GM21381 (cell line): ENCODE measurements at regions not wholly inside any gene's neighbourhood (a gene's known extent, or its start where the extent isn't known, plus 50 kb on each side); places are given as distances from the start of the nearest gene placed in this dataset.

Experiments used
- ATAC-seq: cut with Tn5 transposase; IDR thresholded peaks from one replicate; pipeline ENCODE4 v1.9.1; 2021; ENCODE audit warnings: mild to moderate bottlenecking, moderate library complexity; ENCODE audit not compliant: unreplicated experiment

DNA sequence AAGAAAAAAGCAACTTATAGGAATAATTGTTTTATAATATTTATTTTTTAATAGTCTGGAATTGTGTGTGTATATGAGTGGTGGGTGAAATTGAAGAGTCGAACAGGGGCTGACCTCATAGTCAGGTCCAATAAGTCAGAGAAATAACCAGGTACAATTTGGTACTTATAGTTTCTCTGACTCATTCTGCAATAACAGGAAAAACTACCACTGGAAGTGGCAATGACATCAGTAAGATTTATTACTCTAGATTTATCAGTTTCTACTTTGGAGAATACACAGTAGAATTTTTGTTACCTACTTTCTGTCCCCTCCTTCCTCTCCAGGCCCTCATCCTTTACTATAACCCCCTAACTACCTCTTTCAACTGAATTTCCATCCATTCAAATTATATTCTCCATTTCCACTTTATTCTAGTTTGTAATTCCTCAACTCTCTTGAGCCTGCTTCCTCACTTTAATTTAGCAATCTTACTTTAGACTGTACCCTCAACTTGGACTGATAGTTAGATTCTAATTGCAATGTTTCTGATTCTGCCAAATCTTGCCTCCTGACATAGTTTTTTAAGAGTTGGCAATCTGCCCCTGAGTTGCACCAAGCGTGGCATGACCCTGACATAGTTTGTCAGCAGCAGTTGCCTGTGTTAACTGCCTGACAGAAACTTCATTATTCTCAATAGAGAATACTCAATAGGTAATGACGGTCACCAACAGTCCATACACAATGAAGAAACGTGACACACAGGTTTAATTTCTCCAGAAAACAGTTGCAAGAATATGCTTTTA, 475.3 kb upstream of the RIOK2 start:
- ATAC-seq: no peak

DNA sequence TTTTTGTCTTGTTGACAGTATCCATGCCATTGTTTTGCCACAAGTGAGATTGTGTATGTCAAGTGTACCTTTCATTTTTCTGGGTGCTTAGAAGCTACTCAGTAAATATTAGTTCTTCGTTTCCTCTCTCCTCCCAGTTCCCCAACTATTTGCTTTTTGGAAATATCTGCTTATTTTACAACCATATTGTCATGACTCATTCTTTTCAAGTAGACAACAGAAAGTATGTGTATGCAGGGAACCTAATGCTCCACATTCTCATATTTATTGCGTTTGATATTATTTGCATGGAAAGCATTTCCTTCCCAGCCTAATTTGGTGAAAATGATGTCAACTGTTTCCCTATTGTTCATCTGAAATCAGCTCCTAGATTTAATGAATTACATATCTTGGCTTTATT, 483.7 kb upstream of the RIOK2 start:
- ATAC-seq: no peak

- no peak for ATAC-seq
Observed at GRCh38 chr5:97670447-97670846, 487.4 kb upstream of the RIOK2 start.

GRCh38 chr5:97676608-97677007, 493.6 kb upstream of the RIOK2 start:
- ATAC-seq: no peak

GRCh38 chr5:97694091-97694490, 511.0 kb upstream of the RIOK2 start:
- ATAC-seq: no peak

DNA sequence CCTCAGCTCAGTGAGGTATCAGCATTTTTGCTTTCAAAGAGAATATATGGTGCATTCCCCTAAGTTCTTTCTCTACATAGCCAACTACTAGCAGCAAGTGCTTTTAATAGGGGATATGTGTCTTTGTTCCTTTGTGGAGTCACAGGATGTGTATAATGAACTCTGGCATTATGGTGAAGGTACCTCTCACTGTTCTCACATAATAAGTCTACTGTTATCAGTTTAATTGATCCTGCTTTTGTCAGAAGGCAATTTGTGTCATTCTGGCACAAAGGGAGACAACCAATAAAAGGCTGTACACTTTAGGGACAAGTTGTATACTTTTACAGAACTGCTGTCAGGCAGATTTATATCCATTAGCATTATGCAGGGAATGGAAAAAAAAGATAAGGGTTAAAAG, 531.4 kb upstream of the RIOK2 start:
- ATAC-seq: no peak

DNA sequence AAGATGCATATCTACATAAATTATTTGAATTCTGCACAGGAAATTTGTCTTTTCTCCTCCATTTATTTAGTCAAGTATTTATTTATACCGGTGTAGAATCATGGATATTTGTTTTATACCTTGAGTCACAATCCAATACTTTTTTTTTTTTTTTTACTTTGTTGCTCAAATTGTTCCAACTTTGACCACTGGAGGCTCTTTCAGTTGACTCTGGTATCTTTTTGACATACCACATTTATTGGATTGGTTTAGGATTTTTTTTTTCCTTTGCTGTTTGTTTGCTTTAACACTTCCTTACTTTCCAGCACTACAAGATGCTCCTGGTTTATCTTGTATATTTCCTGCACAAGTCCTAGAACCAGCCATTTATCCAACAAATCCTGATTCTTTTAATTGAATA, 543.1 kb upstream of the RIOK2 start:
- ATAC-seq: no peak

- ATAC-seq: no peak
Observed at GRCh38 chr5:97728920-97729319, 545.9 kb upstream of the RIOK2 start.

DNA sequence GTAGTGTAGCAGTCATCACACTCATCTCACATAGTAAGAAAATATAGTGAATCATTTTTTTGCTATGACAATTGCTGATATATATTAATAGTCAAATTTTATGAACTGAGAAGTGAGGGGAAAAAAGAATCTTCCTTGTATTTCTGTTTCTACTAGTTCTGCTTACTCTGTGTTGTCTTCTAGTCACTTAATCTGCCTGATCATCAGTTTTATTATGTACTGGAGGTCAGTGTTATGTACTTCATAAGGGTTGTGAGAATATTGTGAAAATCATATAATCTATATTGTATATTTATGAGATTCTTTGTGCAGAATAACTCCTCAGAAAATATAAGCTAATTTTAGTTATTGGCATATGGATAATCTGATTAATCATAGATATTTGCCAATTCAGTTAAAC, 546.9 kb upstream of the RIOK2 start:
- ATAC-seq: no peak

GRCh38 chr5:97735209-97735608, 552.2 kb upstream of the RIOK2 start:
- ATAC-seq: no peak

GRCh38 chr5:97737608-97738007, 554.6 kb upstream of the RIOK2 start:
- no peak for ATAC-seq

GRCh38 chr5:97745817-97746216, 562.8 kb upstream of the RIOK2 start:
- ATAC-seq: no peak

GRCh38 chr5:97750576-97750975, 567.5 kb upstream of the RIOK2 start:
- ATAC-seq: no peak

- no peak for ATAC-seq
Observed at GRCh38 chr5:97751540-97751939, 568.5 kb upstream of the RIOK2 start.

DNA sequence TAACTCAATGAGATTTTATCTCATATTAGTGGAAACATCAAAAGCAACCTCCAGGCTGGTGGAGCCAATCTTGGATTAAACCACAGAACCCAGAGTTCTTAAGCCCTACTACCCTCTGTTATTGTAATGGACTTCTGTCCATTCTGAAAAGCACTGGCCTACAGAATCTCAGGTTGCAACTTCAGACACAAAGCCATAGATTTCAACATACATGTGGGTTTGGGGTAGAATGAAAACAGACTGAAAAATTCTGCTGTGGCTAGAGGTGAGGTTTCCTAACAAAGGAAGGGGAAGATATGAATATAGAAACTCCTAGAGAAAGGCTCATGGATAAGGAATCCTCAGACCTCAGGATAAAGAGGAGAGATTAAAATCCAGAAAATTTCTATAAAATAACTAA, 569.8 kb upstream of the RIOK2 start:
- ATAC-seq: no peak

GRCh38 chr5:97762483-97762882, 579.4 kb upstream of the RIOK2 start:
- no peak for ATAC-seq

DNA sequence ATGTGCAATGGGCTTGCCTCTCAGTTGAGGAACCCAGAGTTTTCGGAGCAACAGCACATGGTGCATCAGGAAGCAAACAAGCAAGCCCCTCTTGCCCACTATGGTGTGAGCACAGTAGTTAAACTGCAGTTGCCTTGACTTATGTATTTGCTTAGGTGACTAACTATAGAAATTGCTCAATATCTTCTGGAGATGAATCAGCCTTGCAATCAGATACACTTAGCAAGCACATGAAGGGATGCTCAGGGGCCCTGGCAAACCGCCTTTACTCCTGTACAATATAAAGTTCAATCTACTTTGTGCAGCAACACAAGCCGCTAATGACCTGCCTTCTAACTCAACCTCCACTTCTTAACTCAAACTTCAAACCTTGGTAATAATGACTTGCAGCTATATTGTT, 581.7 kb upstream of the RIOK2 start:
- no peak for ATAC-seq

GRCh38 chr5:97778451-97778850, 595.4 kb upstream of the RIOK2 start:
- ATAC-seq: no peak

DNA sequence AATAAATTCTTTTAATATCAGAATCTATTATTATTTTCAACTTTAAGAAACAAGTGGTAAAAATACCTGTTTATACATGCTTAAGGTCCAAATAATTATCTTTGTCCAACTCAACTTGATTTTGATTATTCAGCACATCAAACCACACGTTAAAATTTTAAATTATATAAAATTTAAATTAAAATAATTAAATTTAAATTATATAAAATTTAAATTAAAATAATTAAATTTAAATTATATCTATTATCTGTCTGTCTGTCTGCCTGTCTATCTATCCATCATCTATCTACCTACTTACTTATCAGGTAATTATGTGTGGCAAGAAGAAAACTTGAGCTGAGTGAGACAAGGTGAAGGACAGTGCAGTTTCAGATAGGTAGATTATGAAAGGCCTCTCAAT, 605.3 kb upstream of the RIOK2 start:
- no peak for ATAC-seq

DNA sequence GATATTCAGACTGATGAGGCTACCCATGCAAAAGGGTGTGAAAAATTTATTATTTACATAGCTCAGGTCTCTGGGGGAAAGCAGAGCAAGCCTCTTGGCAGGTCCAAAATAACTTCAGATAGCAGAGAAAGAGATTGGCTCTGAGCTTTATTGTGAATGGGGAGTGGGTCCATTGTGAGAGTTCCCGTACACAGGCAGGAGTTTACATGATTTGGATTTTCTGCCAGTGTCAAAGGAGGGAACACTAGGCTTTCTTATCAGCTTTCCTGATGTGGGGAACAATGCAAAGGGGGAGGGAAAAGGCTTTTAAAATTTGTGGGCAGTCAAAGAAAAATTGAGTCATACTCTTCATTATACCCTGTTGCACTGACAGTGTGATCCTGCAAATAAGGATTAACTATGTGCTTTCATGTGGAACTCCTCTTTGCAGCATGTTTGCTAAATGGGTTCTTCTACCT, 615.0 kb upstream of the RIOK2 start:
- ATAC-seq: no peak

DNA sequence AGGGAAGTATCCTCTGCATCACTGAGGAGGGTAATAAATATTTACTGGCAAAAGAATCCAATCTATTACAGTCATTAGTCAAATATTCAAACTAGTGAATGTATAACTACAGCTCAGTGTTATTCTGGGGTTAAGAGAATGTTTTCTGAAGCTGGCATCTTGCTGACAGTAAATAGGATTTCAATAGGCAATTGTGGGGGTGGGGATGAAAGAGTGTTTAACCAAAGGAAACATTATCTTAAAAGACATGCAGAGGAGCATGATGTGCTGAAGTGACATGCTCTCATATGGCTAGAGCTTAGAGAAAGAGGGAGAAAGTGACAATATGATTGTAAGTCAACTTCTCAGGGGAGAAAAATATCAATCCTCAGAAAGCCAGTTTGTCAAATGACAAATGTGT, 618.4 kb upstream of the RIOK2 start:
- ATAC-seq: no peak

DNA sequence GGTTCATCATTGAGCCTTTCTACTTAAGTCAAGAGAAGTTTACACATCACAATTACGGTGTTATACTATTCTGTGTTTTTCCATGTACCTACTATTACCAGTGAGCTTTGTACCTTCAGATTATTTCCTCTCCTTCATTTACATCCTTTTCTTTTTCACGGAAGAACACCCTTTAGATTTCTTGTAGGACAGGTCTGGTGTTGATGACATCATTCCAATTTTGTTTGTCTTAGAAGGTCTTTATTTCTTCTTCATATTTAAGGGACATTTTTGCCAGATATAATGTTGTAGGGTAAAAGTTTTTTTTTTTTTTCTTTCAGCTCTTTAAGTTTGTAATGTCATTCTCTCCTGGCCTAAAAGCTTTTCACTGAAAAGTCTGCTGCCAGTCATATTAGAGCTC, 637.1 kb upstream of the RIOK2 start:
- ATAC-seq: no peak

- no peak for ATAC-seq
Observed at GRCh38 chr5:97832645-97833296, 649.7 kb upstream of the RIOK2 start.
